Esophagus muscularis mucosa (tissue), 3 donors: ENCODE measurements at regions not wholly inside any gene's neighbourhood (a gene's known extent, or its start where the extent isn't known, plus 50 kb on each side); places are given as distances from the start of the nearest gene placed in this dataset.

Source experiments
- POLR2A ChIP-seq: fragments of 450-650 bp; IDR thresholded peaks from one replicate; pipeline ENCODE4 v1.6.1; 2017; ENCODE audit warnings: antibody characterized with exemption, moderate library complexity, mild to moderate bottlenecking, low read depth
- TF ChIP-seq, protein P1 (sequence below), 3 experiments: fragments of 200-600 bp in 2 of 3; fragments of 450-650 bp in 1 of 3; sonication (generic) in 2 of 3; IDR thresholded peaks; one replicate each; pipeline ENCODE4 v1.5.1; 2017 to 2019; ENCODE audit warnings: antibody characterized with exemption in 3 of 3, mild to moderate bottlenecking in 2 of 3, moderate library complexity in 1 of 3

DNA sequence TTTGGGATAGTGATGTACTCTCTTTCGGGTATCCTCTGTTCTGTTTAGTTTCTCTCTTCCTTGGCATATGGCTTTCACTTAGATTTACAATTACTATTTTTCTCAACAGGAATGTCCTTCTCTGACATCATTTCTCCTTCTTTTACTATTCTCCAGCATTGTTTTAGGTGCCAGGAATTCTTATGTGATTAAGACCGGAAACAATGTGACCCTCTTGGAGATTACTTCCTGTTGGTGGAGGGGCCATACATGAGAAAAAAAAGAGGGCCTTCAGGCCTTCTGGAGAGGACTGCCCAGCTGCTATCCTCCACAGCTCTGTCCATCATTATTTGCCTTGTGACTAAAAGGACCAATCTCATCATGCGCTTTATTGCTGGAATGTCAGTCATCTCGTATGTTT is 50.4 kb upstream of the ADAMTS5 start:
- TF ChIP-seq, protein P1, sequence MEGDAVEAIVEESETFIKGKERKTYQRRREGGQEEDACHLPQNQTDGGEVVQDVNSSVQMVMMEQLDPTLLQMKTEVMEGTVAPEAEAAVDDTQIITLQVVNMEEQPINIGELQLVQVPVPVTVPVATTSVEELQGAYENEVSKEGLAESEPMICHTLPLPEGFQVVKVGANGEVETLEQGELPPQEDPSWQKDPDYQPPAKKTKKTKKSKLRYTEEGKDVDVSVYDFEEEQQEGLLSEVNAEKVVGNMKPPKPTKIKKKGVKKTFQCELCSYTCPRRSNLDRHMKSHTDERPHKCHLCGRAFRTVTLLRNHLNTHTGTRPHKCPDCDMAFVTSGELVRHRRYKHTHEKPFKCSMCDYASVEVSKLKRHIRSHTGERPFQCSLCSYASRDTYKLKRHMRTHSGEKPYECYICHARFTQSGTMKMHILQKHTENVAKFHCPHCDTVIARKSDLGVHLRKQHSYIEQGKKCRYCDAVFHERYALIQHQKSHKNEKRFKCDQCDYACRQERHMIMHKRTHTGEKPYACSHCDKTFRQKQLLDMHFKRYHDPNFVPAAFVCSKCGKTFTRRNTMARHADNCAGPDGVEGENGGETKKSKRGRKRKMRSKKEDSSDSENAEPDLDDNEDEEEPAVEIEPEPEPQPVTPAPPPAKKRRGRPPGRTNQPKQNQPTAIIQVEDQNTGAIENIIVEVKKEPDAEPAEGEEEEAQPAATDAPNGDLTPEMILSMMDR (IDR thresholded peaks at IDR 0.05), result no peak
- no peak for TF ChIP-seq POLR2A
